ENCODE measurements at regions not wholly inside any gene's neighbourhood (a gene's known extent, or its start where the extent isn't known, plus 50 kb on each side); places are given as distances from the start of the nearest gene placed in this dataset.

DNA sequence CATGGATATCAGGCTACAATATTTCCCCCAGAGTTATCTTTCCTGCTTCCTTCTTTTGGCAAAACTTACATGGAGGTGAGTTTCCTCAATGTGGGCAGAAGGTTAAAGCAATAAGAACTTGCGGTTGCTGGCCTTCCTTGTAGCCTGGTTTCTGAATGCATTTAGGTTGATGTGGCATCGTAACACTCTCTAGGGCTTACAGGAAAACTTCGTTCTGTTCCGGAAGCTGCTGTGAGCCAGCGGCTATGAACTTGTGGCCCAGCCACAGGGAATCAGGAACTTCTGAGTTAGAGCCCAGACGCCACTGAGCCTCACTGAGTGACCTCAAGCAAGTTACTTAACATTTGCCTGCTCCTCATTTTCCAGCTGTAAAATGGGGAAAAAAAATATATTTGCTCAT, 623.4 kb upstream of the ADAMTS5 start:
- Histone ChIP-seq H3K4me1 (ENCODE audit: insufficient read depth, low read length) (no peaks in the 10 kb centered on the region), H3K27ac (ENCODE audit: low read depth, low read length) (no peak overlapping the region), H3K27me3 (ENCODE audit: insufficient read depth, low read length) (no peaks in the 10 kb centered on the region), H3K4me3 (ENCODE audit: low read length in 2 of 2) (no peak overlapping the region), H3K9me3 (ENCODE audit: control insufficient read depth in 1 of 2, low read length in 2 of 2) (no peaks in the 10 kb centered on the region), H3K36me3 (ENCODE audit: insufficient read depth, low read length) (no peaks in the 10 kb centered on the region)
- H3K27ac Mint-ChIP-seq: no peak overlapping the region
- no peaks in the 10 kb centered on the region for H3K4me1 Mint-ChIP-seq
- intact Hi-C loops (cut with micrococcal nuclease): no loop called here
- CTCF ChIA-PET (ENCODE audit: partially characterized antibody): no interaction called here
- POLR2A ChIA-PET (ENCODE audit: partially characterized antibody): no interaction called here
- H3K4me3 Mint-ChIP-seq: no peak overlapping the region
- peaks cover 0 to 6% (median under 1%) of the 10 kb centered on the region in 8 donors for H3K9me3 Mint-ChIP-seq
- H3K27me3 Mint-ChIP-seq: no peaks in the 10 kb centered on the region
- no peak for DNase-seq
- H3K36me3 Mint-ChIP-seq: no peaks in the 10 kb centered on the region

DNA sequence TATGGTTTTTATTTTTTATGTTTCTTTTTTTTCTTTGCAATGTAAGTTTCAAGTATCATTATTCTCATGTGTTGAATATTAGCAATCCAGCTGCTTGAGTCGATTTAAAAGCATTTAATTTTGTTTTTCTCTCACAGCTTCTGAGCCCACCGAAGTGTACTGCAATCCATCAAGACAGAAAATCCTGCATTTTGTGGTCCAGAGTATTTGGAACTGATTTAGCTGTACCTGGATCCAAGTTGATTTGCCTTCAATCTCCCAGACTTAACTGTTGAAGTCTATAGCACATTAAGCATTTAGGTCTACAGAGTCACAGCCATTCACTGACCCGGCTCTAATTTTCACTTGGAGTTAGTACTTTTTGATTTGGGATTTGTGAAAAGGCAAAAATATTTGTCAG, 622.9 kb upstream of the ADAMTS5 start:
- ChIA-PET POLR2A (ENCODE audit: partially characterized antibody) (no interaction called here), CTCF (ENCODE audit: partially characterized antibody) (no interaction called here)
- H3K4me3 ChIP-seq (ENCODE audit: low read length in 2 of 2): no peak overlapping the region
- H3K27me3 Mint-ChIP-seq: no peaks in the 10 kb centered on the region
- H3K4me1 ChIP-seq (ENCODE audit: insufficient read depth, low read length): no peaks in the 10 kb centered on the region
- no peak overlapping the region for H3K27ac ChIP-seq (ENCODE audit: low read depth, low read length)
- intact Hi-C loops (cut with micrococcal nuclease): no loop called here
- H3K4me1 Mint-ChIP-seq: no peaks in the 10 kb centered on the region
- H3K9me3 Mint-ChIP-seq: peaks cover 0 to 6% (median under 1%) of the 10 kb centered on the region in 8 donors
- DNase-seq: no peak
- H3K27me3 ChIP-seq (ENCODE audit: insufficient read depth, low read length): no peaks in the 10 kb centered on the region
- H3K27ac Mint-ChIP-seq: no peak overlapping the region
- no peaks in the 10 kb centered on the region for H3K9me3 ChIP-seq (ENCODE audit: control insufficient read depth in 1 of 2, low read length in 2 of 2)
- no peaks in the 10 kb centered on the region for H3K36me3 Mint-ChIP-seq
- no peak overlapping the region for H3K4me3 Mint-ChIP-seq
- no peaks in the 10 kb centered on the region for H3K36me3 ChIP-seq (ENCODE audit: insufficient read depth, low read length)

DNA sequence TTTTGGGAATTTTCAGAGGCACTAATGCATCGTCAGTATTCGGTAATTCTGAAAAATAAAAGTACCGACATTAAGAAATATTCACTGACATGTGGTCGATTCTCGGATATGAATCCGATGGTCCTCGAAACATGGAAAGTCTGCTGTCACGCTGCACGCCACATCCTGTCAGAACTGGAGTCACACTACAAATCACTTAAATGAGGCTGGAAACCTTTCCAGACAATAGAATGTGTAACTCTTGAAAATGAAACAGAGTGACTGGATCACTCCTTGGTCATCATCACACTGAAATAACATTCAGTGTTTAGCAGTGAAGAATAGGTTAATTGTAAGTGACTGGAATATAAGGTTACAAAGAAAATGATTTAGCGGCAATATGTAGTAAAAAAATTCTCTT, 620.1 kb upstream of the ADAMTS5 start:
- H3K4me1 Mint-ChIP-seq: no peaks in the 10 kb centered on the region
- no peak for DNase-seq

DNA sequence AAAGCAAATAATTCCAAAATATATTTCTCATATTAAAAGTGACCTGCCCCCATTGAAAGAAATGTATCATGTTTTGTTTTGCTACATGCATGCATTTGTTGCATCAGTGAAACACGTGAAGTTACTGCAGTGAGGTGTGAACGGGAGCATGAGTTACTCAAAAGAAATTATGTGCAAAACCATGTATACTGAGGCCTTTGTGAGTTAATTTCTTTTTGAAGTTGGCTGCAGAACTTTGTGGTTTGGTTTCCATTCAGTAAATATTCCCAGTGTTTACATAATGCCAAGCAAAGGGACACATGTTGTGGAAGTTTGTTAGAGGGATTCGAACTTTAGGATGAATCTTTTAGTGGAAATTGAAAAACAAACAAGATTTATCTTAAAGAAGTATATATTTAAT, 619.4 kb upstream of the ADAMTS5 start:
- intact Hi-C loops (cut with micrococcal nuclease): no loop called here
- no peak overlapping the region for H3K27ac ChIP-seq (ENCODE audit: low read depth, low read length)
- H3K4me3 ChIP-seq (ENCODE audit: low read length in 2 of 2): no peak overlapping the region
- POLR2A ChIA-PET (ENCODE audit: partially characterized antibody): no interaction called here
- DNase-seq: no peak
- no peak overlapping the region for H3K27ac Mint-ChIP-seq
- H3K27me3 ChIP-seq (ENCODE audit: insufficient read depth, low read length): no peaks in the 10 kb centered on the region
- peaks cover 0 to 5% (median 0%) of the 10 kb centered on the region in 8 donors for H3K9me3 Mint-ChIP-seq
- H3K4me1 Mint-ChIP-seq: no peaks in the 10 kb centered on the region
- CTCF ChIA-PET (ENCODE audit: partially characterized antibody): no interaction called here
- H3K9me3 ChIP-seq (ENCODE audit: control insufficient read depth in 1 of 2, low read length in 2 of 2): no peaks in the 10 kb centered on the region
- no peak overlapping the region for H3K4me3 Mint-ChIP-seq
- no peaks in the 10 kb centered on the region for H3K36me3 ChIP-seq (ENCODE audit: insufficient read depth, low read length)
- no peaks in the 10 kb centered on the region for H3K36me3 Mint-ChIP-seq
- H3K27me3 Mint-ChIP-seq: no peaks in the 10 kb centered on the region
- H3K4me1 ChIP-seq (ENCODE audit: insufficient read depth, low read length): no peaks in the 10 kb centered on the region

More for the DNA sequence above, 620.1 kb upstream of the ADAMTS5 start:
- Mint-ChIP-seq H3K27me3 (no peaks in the 10 kb centered on the region), H3K9me3 (peaks cover 0 to 5% (median 0%) of the 10 kb centered on the region in 8 donors), H3K4me3 (no peak overlapping the region), H3K27ac (no peak overlapping the region), H3K36me3 (no peaks in the 10 kb centered on the region)
- CTCF ChIA-PET (ENCODE audit: partially characterized antibody): no interaction called here
- Histone ChIP-seq H3K27me3 (ENCODE audit: insufficient read depth, low read length) (no peaks in the 10 kb centered on the region), H3K9me3 (ENCODE audit: control insufficient read depth in 1 of 2, low read length in 2 of 2) (no peaks in the 10 kb centered on the region), H3K27ac (ENCODE audit: low read depth, low read length) (no peak overlapping the region), H3K4me3 (ENCODE audit: low read length in 2 of 2) (no peak overlapping the region), H3K36me3 (ENCODE audit: insufficient read depth, low read length) (no peaks in the 10 kb centered on the region), H3K4me1 (ENCODE audit: insufficient read depth, low read length) (no peaks in the 10 kb centered on the region)
- POLR2A ChIA-PET (ENCODE audit: partially characterized antibody): no interaction called here
- intact Hi-C loops (cut with micrococcal nuclease): no loop called here

DNA sequence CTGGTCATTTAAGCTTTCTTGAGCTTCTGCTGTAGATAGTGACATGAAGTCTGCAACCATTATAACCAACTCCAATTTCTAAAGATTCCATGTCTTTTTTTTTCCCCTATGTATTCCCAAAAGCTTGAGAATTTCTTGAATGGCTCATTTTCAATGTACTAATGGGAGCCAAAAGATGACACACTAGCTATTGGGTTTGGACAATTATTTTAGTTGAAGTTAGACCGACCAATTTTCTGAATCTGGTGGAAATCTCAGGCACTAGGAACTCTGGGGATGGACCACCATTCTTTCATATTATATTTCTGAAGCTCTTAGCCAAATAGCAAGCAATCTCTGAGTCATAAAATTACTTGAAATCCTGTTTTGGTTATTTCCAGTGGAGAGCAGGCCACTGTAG, 617.4 kb upstream of the ADAMTS5 start:
- intact Hi-C loops (cut with micrococcal nuclease): no loop called here
- H3K27me3 Mint-ChIP-seq: no peaks in the 10 kb centered on the region
- no peaks in the 10 kb centered on the region for H3K4me1 ChIP-seq (ENCODE audit: insufficient read depth, low read length)
- no peak overlapping the region for H3K27ac ChIP-seq (ENCODE audit: low read depth, low read length)
- H3K4me3 Mint-ChIP-seq: no peak overlapping the region
- H3K4me3 ChIP-seq (ENCODE audit: low read length in 2 of 2): no peak overlapping the region
- no peaks in the 10 kb centered on the region for H3K27me3 ChIP-seq (ENCODE audit: insufficient read depth, low read length)
- no peak for DNase-seq
- no peaks in the 10 kb centered on the region for H3K9me3 ChIP-seq (ENCODE audit: control insufficient read depth in 1 of 2, low read length in 2 of 2)
- H3K9me3 Mint-ChIP-seq: peaks cover 0 to 5% (median 1%) of the 10 kb centered on the region in 8 donors
- no peaks in the 10 kb centered on the region for H3K4me1 Mint-ChIP-seq
- H3K27ac Mint-ChIP-seq: no peak overlapping the region
- H3K36me3 Mint-ChIP-seq: no peaks in the 10 kb centered on the region
- CTCF ChIA-PET (ENCODE audit: partially characterized antibody): no interaction called here
- no peaks in the 10 kb centered on the region for H3K36me3 ChIP-seq (ENCODE audit: insufficient read depth, low read length)
- POLR2A ChIA-PET (ENCODE audit: partially characterized antibody): no interaction called here

DNA sequence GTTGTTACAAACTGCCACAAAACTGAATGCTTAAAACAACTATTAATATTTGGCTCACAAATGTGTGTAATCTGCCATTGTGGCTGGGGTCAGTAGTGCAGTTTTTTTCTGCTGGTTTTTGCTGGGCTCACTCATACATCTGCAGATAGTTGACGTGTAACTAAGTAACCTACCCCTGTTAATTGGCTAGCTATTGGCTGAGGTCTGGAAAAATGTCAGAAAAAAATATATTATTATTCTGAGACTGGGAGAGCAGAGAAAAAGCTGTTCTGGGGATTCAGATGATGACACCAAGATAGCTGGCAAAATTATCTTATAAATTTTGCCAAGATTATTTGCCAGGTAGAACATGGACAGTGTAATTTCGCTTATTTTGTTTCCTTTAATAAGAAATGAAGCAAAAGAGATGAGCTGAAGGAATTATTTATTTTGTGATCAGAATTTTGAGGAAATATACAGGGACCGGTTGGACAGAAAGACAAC, 616.1 kb upstream of the ADAMTS5 start:
- DNase-seq: no peak
- CTCF ChIA-PET (ENCODE audit: partially characterized antibody): interaction anchor here (1.1 kb wide), 1 partner anchor 15 kb away, joined by 3 read pairs; no protein-coding TSS in a partner anchor
- Histone ChIP-seq H3K4me3 (ENCODE audit: low read length in 2 of 2) (no peak overlapping the region), H3K4me1 (ENCODE audit: insufficient read depth, low read length) (no peaks in the 10 kb centered on the region), H3K27ac (ENCODE audit: low read depth, low read length) (no peak overlapping the region), H3K36me3 (ENCODE audit: insufficient read depth, low read length) (no peaks in the 10 kb centered on the region), H3K9me3 (ENCODE audit: control insufficient read depth in 1 of 2, low read length in 2 of 2) (no peaks in the 10 kb centered on the region), H3K27me3 (ENCODE audit: insufficient read depth, low read length) (no peaks in the 10 kb centered on the region)
- peaks cover 0 to 6% (median 1%) of the 10 kb centered on the region in 8 donors for H3K9me3 Mint-ChIP-seq
- intact Hi-C loops (cut with micrococcal nuclease): no loop called here
- H3K4me3 Mint-ChIP-seq: no peak overlapping the region
- H3K36me3 Mint-ChIP-seq: no peaks in the 10 kb centered on the region
- no peak overlapping the region for H3K27ac Mint-ChIP-seq
- POLR2A ChIA-PET (ENCODE audit: partially characterized antibody): no interaction called here
- no peaks in the 10 kb centered on the region for H3K27me3 Mint-ChIP-seq
- no peaks in the 10 kb centered on the region for H3K4me1 Mint-ChIP-seq

DNA sequence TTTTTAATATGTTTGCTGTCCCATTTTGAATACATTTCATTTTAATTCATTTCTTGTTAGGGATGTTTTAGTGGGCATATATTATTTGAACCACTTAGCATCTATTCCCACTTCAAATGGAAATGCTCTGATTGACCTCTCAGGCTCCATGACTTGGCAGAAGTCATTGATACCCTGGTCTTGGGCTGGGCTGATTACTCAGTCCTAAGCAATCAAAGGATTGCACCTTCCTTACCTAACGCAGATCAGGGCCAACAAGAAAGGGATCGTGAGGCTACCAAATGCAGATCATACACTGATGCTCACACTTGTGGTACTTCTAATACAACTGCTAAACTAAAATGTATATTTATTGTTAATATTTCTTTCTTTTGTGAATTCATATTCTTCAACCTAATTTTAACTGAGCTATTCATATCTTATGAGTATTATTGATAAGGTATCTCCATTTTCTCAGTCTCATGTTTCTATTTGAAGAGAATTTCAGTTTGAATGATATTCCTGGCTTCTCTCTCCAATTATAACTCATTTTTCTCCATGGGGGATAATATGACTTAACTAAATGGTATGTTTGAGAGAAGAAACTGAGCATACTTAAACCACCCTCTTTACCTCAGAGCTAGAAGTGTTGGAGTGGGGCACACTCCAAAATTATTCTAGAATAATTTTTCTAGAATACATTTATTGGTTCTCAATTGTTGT, 615.5 kb upstream of the ADAMTS5 start:
- CTCF ChIA-PET (ENCODE audit: partially characterized antibody): interaction anchor here (1.1 kb wide), 1 partner anchor 15 kb away, joined by 3 read pairs; no protein-coding TSS in a partner anchor
- H3K27ac ChIP-seq (ENCODE audit: low read depth, low read length): no peak overlapping the region
- no peaks in the 10 kb centered on the region for H3K4me1 Mint-ChIP-seq
- no peaks in the 10 kb centered on the region for H3K27me3 Mint-ChIP-seq
- H3K4me1 ChIP-seq (ENCODE audit: insufficient read depth, low read length): no peaks in the 10 kb centered on the region
- no peak for DNase-seq
- no peak overlapping the region for H3K27ac Mint-ChIP-seq
- H3K4me3 ChIP-seq (ENCODE audit: low read length in 2 of 2): no peak overlapping the region
- no peaks in the 10 kb centered on the region for H3K9me3 ChIP-seq (ENCODE audit: control insufficient read depth in 1 of 2, low read length in 2 of 2)
- H3K36me3 ChIP-seq (ENCODE audit: insufficient read depth, low read length): no peaks in the 10 kb centered on the region
- POLR2A ChIA-PET (ENCODE audit: partially characterized antibody): no interaction called here
- no peaks in the 10 kb centered on the region for H3K36me3 Mint-ChIP-seq
- peaks cover 0 to 6% (median 1%) of the 10 kb centered on the region in 8 donors for H3K9me3 Mint-ChIP-seq
- intact Hi-C loops (cut with micrococcal nuclease): no loop called here
- no peak overlapping the region for H3K4me3 Mint-ChIP-seq
- H3K27me3 ChIP-seq (ENCODE audit: insufficient read depth, low read length): no peaks in the 10 kb centered on the region

All from CD4-positive, alpha-beta memory T cell (primary cell).